HG02571 (cell line): ENCODE measurements at regions not wholly inside any gene's neighbourhood (a gene's known extent, or its start where the extent isn't known, plus 50 kb on each side); places are given as distances from the start of the nearest gene placed in this dataset.

Source experiments
- ATAC-seq: cut with Tn5 transposase; IDR thresholded peaks from one replicate; pipeline ENCODE4 v1.9.1; 2021; ENCODE audit warnings: mild to moderate bottlenecking, moderate library complexity; ENCODE audit not compliant: unreplicated experiment

DNA sequence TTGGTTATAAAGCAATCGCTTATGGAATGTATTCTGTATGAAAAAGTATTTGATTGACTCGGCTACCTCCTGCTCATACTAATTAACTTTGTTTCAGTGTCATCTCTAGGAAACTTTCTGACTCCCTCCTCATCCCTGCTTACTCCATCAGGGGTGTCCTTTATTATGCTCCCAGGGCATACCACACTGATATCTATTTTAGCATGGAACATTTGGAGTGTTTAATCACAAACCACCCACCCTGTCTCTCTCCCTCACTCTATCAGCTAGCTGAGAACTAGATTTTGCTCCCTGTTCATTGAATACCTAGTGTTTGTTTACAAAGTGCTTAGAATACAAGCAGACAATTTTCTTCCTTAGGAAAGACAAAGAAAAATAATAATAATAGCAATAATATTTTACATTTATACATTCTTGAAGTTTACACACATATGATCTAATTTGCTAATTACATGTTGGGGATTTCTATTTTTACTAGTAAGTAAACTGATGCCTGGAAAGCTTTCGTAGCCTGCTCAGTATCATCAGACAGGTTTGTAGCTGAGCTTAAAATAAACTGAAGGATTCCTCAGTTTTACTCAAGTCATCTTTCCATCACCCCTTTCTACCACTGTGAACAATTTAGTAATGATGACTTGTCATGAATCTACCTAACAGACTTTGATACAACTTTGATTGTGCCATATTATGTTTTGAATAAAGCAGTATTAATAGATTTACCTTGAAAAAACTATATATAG is 811.4 kb upstream of the HS3ST1 start:
- no peak for ATAC-seq

DNA sequence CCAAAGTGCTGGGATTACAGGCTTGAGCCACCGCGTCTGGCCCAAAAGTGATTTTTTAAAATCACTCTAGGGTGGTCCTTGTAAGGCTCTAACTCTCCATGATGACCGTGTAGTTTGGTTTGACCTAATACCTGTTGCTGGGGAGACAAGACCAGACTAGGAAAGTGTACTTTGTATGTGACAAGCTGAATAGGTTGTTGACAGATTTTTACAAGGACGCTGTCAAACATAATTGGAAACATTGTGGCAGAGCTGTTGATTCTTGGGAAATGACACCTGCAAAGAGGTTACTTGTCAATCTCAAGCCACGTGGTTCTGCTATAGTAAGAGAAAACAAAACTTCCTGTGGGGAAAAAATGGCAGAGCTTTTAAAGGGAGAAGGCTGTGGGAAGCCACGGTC is 802.4 kb upstream of the HS3ST1 start:
- no peak for ATAC-seq

DNA sequence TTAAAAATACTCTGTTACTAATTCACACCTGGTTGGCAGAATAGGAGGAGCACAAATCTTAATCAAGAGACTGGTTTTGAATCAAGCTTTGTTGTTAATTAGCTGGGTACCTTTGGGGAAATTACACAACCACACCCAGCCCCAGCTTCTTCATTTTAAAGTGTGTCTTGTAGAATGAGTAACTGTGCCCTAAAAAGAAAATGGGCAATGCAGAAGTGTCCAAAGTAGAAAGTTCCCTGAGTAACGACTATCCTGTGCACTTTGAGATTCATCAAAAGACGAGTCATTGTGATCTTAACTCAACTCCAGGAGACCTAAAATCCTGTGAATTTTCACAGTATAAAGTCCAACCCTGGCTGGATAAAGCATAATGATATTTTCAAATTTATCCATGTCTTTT is 792.3 kb upstream of the HS3ST1 start:
- ATAC-seq: no peak

GRCh38 chr4:12211636-12212035 is 782.9 kb upstream of the HS3ST1 start:
- ATAC-seq: no peak

GRCh38 chr4:12207396-12207795 is 778.7 kb upstream of the HS3ST1 start:
- no peak for ATAC-seq

DNA sequence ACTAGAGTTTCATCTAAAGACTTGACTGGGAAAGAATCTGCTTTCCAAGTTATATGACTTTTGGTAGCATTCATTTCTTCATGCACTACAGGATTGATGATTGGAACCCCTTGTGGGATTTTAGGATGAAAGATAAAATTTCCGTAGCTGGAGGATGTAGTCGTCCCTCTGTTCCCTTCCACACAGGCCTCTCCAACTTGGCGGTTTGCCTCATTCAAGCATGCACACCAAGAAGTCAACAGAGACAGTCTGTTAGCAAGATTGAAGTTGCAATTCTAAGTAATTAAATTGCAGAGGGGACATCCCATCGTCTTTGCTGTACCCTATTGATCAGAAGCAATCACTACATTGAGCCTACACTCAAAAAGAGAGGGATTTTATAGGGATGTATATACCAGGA is 777.4 kb upstream of the HS3ST1 start:
- no peak for ATAC-seq

DNA sequence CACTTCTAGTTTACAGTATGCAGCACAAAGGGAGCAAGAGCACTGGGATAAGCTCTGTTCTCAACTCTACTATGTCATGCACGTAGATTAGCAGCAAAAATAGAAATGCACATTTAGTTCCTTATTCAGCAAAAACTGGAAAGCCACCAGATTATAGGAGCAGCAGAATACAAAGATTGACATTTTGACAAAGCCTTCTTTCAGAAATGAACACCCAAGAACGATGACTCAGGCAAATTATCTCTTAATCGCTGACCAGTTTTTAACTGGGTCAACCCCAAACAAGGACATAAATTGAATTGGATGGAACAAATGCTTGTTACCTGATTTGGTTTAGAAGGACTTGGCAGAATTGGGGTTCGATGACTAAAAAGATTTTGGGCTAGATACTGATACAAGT is 775.3 kb upstream of the HS3ST1 start:
- ATAC-seq: no peak

GRCh38 chr4:12200226-12200625 is 771.5 kb upstream of the HS3ST1 start:
- no peak for ATAC-seq

- ATAC-seq: no peak
These were observed 757.8 kb upstream of the HS3ST1 start for GRCh38 chr4:12186526-12186925.

DNA sequence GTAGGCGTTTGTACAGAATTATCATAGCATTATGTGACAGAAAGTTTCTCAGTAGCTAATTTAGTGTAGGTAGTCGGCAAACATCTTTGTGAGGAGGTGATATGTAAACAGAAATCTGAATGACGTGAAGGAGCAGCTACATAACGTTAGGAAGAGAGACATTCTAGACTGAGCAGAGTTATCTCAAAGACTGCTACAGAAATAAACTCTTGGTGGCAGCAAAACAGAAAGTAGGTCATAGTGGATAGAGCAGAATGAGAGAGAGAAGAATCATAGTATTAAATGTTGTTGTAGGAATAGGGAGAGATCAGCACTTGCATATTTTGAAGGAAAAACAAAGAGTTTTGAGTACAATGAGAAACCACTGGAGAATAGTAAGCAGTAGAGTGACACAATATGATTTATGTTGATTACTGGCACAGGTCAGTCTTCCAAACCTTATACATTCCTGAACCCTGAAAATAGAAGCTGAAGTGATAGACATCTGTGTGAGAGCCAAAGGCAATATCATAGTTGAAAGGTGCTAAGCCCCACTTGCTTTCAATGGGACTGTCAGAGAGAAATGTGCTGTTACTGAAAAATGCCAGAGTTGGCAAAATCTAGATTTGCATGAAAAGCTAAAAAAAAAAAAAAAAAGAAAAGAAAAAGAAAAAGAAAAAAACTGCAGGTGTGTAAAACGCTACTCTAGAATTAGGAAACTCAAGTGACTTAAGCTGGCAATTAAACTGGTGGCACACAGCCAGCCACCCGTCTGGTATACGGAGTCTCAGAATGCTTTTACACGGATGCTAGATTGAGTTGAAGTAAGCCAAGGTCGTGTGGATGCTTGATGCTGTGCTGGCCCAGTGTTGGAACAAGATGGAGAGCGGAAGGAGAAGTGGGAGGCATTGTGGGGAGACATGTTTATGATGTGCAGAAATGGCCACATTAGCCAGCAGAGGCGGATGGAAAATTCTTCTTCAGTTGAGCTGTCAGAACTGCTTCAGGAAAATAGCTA is 750.2 kb upstream of the HS3ST1 start:
- ATAC-seq: no peak

DNA sequence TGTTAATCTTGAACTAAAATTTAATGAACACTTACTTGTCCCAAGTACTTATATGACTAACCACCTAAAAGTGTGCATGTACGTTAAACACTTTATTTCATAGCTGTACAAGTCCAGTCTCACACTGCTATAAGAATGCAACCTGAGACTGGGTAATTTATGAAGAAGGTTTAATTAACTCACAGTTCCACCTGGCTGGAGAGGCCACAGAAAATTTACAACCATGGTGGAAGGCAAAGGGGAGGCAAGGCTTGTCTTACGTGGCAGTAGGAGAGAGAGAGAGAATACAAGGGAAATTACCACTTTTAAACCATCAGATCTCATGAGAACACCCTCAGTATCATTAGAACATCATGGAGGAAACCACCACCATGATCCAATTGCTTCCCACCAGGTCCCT is 748.7 kb upstream of the HS3ST1 start:
- no peak for ATAC-seq

GRCh38 chr4:12173496-12173895 is 744.8 kb upstream of the HS3ST1 start:
- ATAC-seq: no peak

- ATAC-seq: no peak
These were observed 743.7 kb upstream of the HS3ST1 start for GRCh38 chr4:12172198-12172973.

- no peak for ATAC-seq
These were observed 741.6 kb upstream of the HS3ST1 start for GRCh38 chr4:12170308-12170707.

DNA sequence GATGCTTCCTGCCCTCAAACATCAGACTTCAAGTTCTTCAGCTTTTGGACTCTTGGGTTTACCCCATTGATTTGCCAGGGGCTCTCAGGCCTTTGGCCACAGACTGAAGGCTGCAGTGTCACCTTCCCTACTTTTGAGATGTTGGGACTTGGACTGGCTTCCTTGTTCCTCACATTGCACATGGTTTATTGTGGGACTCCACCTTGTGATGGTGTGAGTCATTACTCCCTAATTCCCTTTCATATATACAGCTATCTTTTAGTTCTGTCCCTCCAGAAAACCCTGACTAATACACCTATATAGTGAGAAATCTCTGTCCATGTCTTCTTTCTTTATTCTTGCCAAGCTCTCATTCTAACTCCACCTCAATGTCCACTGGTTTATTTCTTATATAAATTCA is 736.9 kb upstream of the HS3ST1 start:
- ATAC-seq: no peak

DNA sequence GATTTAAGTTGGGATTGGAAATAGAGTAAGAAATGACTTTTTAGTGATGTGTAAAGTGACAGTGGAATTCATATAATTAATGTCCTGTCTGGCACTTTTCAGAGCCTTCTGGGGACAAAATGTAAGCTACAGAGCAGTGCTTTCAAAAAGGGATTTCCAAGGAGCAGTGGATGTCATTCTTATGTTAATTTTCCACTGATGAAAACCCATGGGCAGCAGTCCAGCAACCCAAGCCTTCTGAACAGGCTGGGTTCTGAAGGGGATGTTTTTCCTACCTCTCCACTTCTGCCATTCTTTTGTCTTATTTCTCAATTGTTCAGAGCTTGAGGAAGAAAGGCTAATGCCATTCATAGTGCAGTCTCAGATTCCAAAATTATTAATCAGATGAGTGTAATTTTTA is 717.6 kb upstream of the HS3ST1 start:
- no peak for ATAC-seq

DNA sequence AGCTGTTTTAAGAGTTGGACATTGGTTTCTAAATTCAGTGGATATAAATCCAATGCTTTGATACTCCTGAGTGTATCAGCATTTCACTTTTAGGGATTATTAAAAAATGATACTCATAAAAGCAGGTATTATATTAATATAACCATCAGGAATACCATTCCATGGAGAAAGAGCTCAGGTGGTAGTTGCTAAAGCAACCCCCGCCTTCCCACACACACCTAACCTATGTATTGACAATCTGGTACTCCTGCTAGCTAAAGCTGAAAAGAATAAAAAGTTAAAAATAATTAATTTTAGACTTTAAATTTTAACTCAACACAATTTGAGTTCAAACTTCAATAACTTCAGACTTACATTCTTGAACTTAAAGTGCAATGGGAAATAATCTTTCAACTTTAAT is 717.1 kb upstream of the HS3ST1 start:
- no peak for ATAC-seq

DNA sequence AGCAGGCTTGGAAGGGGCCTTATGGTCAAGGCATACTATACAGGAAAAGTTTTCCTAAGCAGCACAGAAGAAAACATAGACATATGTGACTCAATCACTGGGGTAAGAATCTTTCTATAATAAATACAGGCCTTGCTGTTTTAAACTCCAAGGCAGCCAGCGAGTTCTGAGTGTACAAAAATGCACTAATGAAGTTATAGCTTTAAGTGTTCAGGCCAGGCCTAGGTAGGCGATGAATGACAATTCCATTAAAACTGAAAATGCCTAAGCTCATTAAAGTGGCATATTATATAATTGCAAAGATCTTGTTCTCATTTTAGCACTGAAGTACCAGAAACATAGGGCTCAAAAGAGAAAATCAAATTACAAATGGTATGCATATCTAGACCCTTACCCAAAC is 716.4 kb upstream of the HS3ST1 start:
- no peak for ATAC-seq

- ATAC-seq: no peak
These were observed 715.4 kb upstream of the HS3ST1 start for GRCh38 chr4:12144051-12144450.

DNA sequence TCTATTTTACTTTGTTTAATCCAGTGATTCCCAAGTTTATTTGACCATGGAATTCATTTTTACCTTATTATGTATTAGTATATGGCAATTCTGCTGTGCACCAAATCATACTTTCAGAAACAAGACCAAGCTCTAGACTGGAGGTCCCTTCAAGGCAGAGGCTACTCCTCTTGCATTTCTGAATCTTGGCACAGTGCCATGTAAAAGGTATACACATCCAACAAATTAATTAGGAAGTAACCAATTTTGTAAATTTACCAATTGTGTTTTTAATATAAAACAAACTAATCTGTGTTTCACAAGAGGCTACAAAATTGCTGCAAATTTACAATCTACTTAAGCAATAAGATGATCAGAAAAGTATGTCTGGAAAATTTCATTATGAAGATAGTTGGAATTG is 712.2 kb upstream of the HS3ST1 start:
- no peak for ATAC-seq

DNA sequence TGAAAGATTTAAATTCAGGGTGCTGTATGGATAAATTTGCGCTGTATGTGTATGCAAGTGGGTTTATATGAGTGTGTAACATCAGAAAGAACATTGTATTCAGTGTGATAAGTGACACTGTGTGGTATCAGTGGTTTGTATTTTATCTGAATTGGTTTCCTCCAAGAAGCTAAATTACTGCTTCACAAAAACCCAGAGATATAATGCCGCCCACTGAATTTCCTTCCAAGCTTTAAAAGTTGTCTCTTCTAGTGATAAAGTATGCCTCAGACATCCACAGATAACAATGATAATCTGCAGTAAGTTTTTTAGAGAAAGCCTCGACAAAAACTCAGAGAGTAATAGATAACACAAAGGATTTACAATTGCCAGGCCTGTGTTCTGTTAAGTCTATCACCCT is 710.6 kb upstream of the HS3ST1 start:
- ATAC-seq: no peak
